ENCODE measurements at regions not wholly inside any gene's neighbourhood (a gene's known extent, or its start where the extent isn't known, plus 50 kb on each side); places are given as distances from the start of the nearest gene placed in this dataset.

- no peak for DNase-seq (ENCODE audit: low spot score)
- Mint-ChIP-seq H3K27ac (no peak overlapping the region), H3K9me3 (no peaks in the 10 kb centered on the region), H3K4me1 (ENCODE audit: low read depth) (peaks cover 7% of the 10 kb centered on the region), H3K4me3 (ENCODE audit: low read depth) (no peak overlapping the region), H3K27me3 (ENCODE audit: low read depth) (no peaks in the 10 kb centered on the region), H3K36me3 (ENCODE audit: low read depth) (peaks cover 7% of the 10 kb centered on the region)
- intact Hi-C loops (cut with micrococcal nuclease) = no loop called here
These were observed 78.9 kb downstream of the FAM217A start for GRCh38 chr6:3999800-4000661.

GRCh38 chr6:4004249-4004648, 74.7 kb downstream of the FAM217A start:
- Mint-ChIP-seq H3K27me3 (ENCODE audit: low read depth) (no peaks in the 10 kb centered on the region), H3K36me3 (ENCODE audit: low read depth) (peaks cover 10% of the 10 kb centered on the region), H3K9me3 (no peaks in the 10 kb centered on the region), H3K4me3 (ENCODE audit: low read depth) (no peak overlapping the region), H3K4me1 (ENCODE audit: low read depth) (peaks cover 18% of the 10 kb centered on the region), H3K27ac (no peak overlapping the region)
- no peak for DNase-seq (ENCODE audit: low spot score)
- intact Hi-C loops (cut with micrococcal nuclease) = loop anchor here (2.0 kb wide), 1 partner anchor 15 kb away; no protein-coding TSS in a partner anchor

GRCh38 chr6:4008324-4009047, 70.5 kb downstream of the FAM217A start:
- intact Hi-C loops (cut with micrococcal nuclease) = loop anchor here (1.0 kb wide), 2 partner anchors 260 to 266 kb away; no protein-coding TSS in a partner anchor
- H3K27ac Mint-ChIP-seq = no peak overlapping the region
- DNase-seq (ENCODE audit: low spot score) = no peak

GRCh38 chr6:4009486-4009885, 69.5 kb downstream of the FAM217A start:
- H3K9me3 Mint-ChIP-seq = peaks cover 7% of the 10 kb centered on the region
- intact Hi-C loops (cut with micrococcal nuclease) = no loop called here
- H3K27ac Mint-ChIP-seq = no peak overlapping the region
- peaks cover 32% of the 10 kb centered on the region for H3K36me3 Mint-ChIP-seq (ENCODE audit: low read depth)
- no peak overlapping the region for H3K4me3 Mint-ChIP-seq (ENCODE audit: low read depth)
- peaks cover 46% of the 10 kb centered on the region for H3K4me1 Mint-ChIP-seq (ENCODE audit: low read depth)
- no peaks in the 10 kb centered on the region for H3K27me3 Mint-ChIP-seq (ENCODE audit: low read depth)
- DNase-seq (ENCODE audit: low spot score) = no peak

More at GRCh38 chr6:4008324-4009047, 70.5 kb downstream of the FAM217A start:
- peaks cover 7% of the 10 kb centered on the region for H3K9me3 Mint-ChIP-seq
- H3K4me3 Mint-ChIP-seq (ENCODE audit: low read depth) = no peak overlapping the region
- peaks cover 49% of the 10 kb centered on the region for H3K4me1 Mint-ChIP-seq (ENCODE audit: low read depth)
- H3K36me3 Mint-ChIP-seq (ENCODE audit: low read depth) = peaks cover 26% of the 10 kb centered on the region
- no peaks in the 10 kb centered on the region for H3K27me3 Mint-ChIP-seq (ENCODE audit: low read depth)

- H3K27me3 Mint-ChIP-seq (ENCODE audit: low read depth) = no peaks in the 10 kb centered on the region
- intact Hi-C loops (cut with micrococcal nuclease) = loop anchor here (1.0 to 10.0 kb wide), 2 partner anchors 8 to 1245 kb away; partner anchors contain the start of gene WRNIP1
- peak overlapping the region; percentile 47 for H3K27ac Mint-ChIP-seq
- no peak for DNase-seq (ENCODE audit: low spot score)
- H3K9me3 Mint-ChIP-seq = peaks cover 7% of the 10 kb centered on the region
- H3K4me1 Mint-ChIP-seq (ENCODE audit: low read depth) = peaks cover 49% of the 10 kb centered on the region
- H3K4me3 Mint-ChIP-seq (ENCODE audit: low read depth) = no peak overlapping the region
- peaks cover 35% of the 10 kb centered on the region for H3K36me3 Mint-ChIP-seq (ENCODE audit: low read depth)
These were observed 68.9 kb downstream of the FAM217A start for GRCh38 chr6:4010048-4010447.

- H3K27ac Mint-ChIP-seq = peak overlapping the region; percentile 13
- intact Hi-C loops (cut with micrococcal nuclease) = loop anchor here (1.0 to 10.0 kb wide), 2 partner anchors 8 to 1246 kb away; partner anchors contain the start of gene WRNIP1
- no peaks in the 10 kb centered on the region for H3K27me3 Mint-ChIP-seq (ENCODE audit: low read depth)
These were observed 68.2 kb downstream of the FAM217A start for GRCh38 chr6:4010689-4011090.

GRCh38 chr6:4012826-4013225, 66.1 kb downstream of the FAM217A start:
- intact Hi-C loops (cut with micrococcal nuclease) = loop anchor here (10.0 kb wide), 1 partner anchor 1248 kb away; the partner anchor contains the start of gene WRNIP1

More at GRCh38 chr6:4010689-4011090, 68.2 kb downstream of the FAM217A start:
- peaks cover 7% of the 10 kb centered on the region for H3K9me3 Mint-ChIP-seq
- DNase-seq (ENCODE audit: low spot score) = no peak
- H3K36me3 Mint-ChIP-seq (ENCODE audit: low read depth) = peaks cover 36% of the 10 kb centered on the region
- peak overlapping the region; percentile 7 for H3K4me3 Mint-ChIP-seq (ENCODE audit: low read depth)
- H3K4me1 Mint-ChIP-seq (ENCODE audit: low read depth) = peaks cover 51% of the 10 kb centered on the region

GRCh38 chr6:4017058-4017739, 61.7 kb downstream of the FAM217A start:
- H3K9me3 Mint-ChIP-seq = peaks cover 7% of the 10 kb centered on the region
- intact Hi-C loops (cut with micrococcal nuclease) = loop anchor here (5.0 to 10.0 kb wide), 2 partner anchors 170 to 1252 kb away; partner anchors contain the start of genes FAM50B and WRNIP1
- peaks cover 44% of the 10 kb centered on the region for H3K36me3 Mint-ChIP-seq (ENCODE audit: low read depth)
- peaks cover 47% of the 10 kb centered on the region for H3K4me1 Mint-ChIP-seq (ENCODE audit: low read depth)
- H3K27me3 Mint-ChIP-seq (ENCODE audit: low read depth) = no peaks in the 10 kb centered on the region
- no peak for DNase-seq (ENCODE audit: low spot score)
- H3K27ac Mint-ChIP-seq = peak overlapping the region; percentile 99
- peak overlapping the region; percentile 98 for H3K4me3 Mint-ChIP-seq (ENCODE audit: low read depth)

More at GRCh38 chr6:4012826-4013225, 66.1 kb downstream of the FAM217A start:
- Mint-ChIP-seq H3K27ac (no peak overlapping the region), H3K9me3 (peaks cover 7% of the 10 kb centered on the region), H3K4me3 (ENCODE audit: low read depth) (no peak overlapping the region), H3K4me1 (ENCODE audit: low read depth) (peaks cover 59% of the 10 kb centered on the region), H3K36me3 (ENCODE audit: low read depth) (peaks cover 38% of the 10 kb centered on the region), H3K27me3 (ENCODE audit: low read depth) (no peaks in the 10 kb centered on the region)
- no peak for DNase-seq (ENCODE audit: low spot score)

- Mint-ChIP-seq H3K4me1 (ENCODE audit: low read depth) (peaks cover 45% of the 10 kb centered on the region), H3K36me3 (ENCODE audit: low read depth) (peaks cover 44% of the 10 kb centered on the region), H3K9me3 (peaks cover 6% of the 10 kb centered on the region), H3K27ac (peak overlapping the region; percentile 99), H3K27me3 (ENCODE audit: low read depth) (no peaks in the 10 kb centered on the region), H3K4me3 (ENCODE audit: low read depth) (peak overlapping the region; percentile 98)
- intact Hi-C loops (cut with micrococcal nuclease) = loop anchor here (1.0 to 10.0 kb wide), 4 partner anchors 8 to 1253 kb away; partner anchors contain the start of genes FAM50B and WRNIP1
- no peak for DNase-seq (ENCODE audit: low spot score)
These were observed 61.1 kb downstream of the FAM217A start for GRCh38 chr6:4017834-4018170.

GRCh38 chr6:4018171-4018923, 60.6 kb downstream of the FAM217A start:
- DNase-seq (ENCODE audit: low spot score) = peak; percentile 95
- Mint-ChIP-seq H3K9me3 (peaks cover under 1% of the 10 kb centered on the region), H3K27me3 (ENCODE audit: low read depth) (no peaks in the 10 kb centered on the region), H3K4me3 (ENCODE audit: low read depth) (peak overlapping the region; percentile 98), H3K4me1 (ENCODE audit: low read depth) (peaks cover 46% of the 10 kb centered on the region), H3K27ac (peak overlapping the region; percentile 99), H3K36me3 (ENCODE audit: low read depth) (peaks cover 43% of the 10 kb centered on the region)
- intact Hi-C loops (cut with micrococcal nuclease) = loop anchor here (1.0 to 10.0 kb wide), 4 partner anchors 8 to 1254 kb away; partner anchors contain the start of genes FAM50B and WRNIP1
